DMS79 treated with DMSO at 0.1 percent for 48 hours (cell line): ENCODE measurements at regions not wholly inside any gene's neighbourhood (a gene's known extent, or its start where the extent isn't known, plus 50 kb on each side); places are given as distances from the start of the nearest gene placed in this dataset.
"Not testable (repeated sequence)": the region's sequence is repeated elsewhere in the genome, so short reads cannot be mapped to it uniquely, and the experiment has no call there.

ENCODE experiments used
- DNase-seq: peaks from one replicate; lab custom pipeline; 2025; lab: John Stamatoyannopoulos, UW

DNA sequence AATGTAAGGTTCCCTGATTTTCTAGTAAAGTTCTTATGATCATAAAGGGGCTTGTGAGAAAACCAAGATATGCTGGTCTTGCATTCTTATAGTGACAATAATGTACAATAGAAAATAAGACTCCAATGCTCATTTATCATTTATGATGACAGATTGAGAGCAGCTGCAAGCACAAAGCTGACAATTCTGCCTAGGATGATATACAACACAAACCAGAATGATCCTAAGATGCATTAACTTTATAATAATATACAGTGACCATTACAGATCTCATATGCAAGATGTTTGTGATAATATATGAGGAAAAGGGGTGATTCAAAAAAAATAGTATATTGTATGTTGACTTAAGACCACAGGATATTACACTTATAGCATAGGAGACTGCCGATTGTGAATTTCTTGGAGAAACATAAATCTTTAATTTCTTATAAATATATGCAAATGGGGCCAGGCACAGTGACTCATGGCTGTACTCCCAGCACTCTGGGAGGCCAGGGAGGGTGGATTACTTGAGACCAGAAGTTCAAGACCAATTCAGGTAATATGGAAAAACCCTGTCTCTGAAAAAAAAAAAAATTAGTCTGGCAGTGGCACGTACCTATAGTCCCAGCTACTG, 387.0 kb downstream of the ZBBX start:
- no peak for DNase-seq

DNA sequence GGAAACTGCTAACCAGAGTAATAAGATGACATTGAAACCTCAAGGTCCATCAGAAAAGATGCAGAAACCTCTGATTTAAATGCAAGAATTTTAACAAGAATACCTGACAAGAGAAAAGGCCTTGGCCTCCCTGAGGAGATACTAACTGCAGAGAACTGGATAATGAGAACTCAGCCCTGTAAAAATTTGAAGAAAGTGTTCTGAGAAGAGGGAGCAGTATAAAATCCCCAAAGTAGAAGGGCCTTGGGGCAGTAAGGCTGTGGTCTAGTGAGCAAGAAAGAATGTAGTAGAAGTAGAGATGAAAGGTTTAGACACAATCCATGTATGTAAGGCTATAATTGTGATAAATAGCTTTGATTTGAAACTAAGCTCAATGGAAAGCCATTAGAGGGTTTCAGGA, 394.1 kb downstream of the ZBBX start:
- no peak for DNase-seq

DNA sequence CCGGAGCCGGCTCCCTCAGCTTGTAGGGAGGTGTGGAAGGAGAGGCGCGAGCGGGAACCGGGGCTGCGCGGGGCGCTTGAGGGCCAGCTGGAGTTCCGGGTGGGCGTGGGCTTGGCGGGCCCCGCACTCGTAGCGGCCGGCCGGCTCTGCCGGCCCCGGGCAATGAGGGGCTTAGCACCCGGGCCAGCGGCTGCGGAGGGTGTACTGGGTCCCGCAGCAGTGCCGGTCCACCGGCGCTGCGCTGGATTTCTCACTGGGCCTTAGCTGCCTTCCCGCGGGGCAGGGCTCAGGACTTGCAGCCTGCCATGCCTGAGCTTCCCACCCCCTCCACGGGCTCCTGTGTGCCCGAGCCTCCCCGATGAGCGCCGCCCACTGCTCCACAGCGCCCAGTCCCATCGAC, 404.3 kb downstream of the ZBBX start:
- DNase-seq = not testable (repeated sequence)

DNA sequence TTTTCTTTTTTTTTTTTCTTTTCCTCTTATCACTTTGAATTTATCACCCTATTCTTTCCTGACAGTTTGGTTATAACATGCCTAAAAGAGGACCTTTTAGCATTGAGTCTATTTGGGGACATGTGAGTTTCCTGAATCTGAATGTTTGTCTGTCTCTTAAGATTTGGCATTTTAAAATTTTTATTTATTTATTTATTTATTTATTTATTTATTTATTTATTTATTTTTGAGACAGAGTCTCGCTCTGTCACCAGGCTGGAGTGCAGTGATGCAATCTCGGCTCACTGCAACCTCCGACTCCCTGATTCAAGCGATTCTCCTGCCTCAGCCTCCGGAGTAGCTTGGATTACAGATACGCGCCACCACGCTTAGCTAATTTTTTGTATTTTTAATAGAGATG, 412.4 kb downstream of the ZBBX start:
- DNase-seq = not testable (repeated sequence)

DNA sequence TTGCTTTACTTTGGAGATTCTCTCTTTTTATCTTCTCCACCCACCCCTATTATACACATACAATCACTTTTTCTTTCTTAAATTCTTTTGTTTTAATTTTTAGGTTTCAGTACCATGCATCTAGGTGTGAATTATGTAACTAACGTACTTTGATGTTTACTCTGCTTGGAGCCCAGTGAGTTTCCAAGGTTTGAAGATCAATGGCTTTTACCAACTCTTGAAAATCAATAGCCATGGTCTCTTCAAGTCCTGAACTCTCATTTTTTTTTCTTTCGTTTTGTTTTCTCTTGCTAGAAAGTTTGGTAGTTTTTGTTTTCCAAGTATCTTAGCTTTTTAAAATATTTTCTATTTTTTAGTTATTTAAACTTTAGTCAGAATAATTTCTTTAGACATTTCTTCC, 417.2 kb downstream of the ZBBX start:
- no peak for DNase-seq

DNA sequence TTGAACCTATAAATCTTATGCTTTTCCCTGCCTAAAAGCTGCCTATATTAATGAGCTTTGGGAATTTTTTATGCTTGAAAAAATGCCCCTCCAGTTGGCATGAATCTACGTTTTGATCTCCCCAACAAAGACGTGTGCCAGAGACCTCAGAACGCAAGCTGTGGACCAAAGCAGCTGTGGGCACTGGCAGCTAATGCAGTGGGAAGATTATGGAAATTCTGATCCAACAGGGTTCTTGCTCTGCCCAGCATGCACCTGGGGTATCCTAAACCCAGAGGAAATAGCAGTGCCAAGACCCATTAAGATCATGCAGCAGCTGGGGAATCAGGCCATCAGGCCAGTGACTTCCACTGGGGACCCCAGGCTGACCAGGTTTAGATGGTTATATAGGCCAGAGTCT, 423.0 kb downstream of the ZBBX start:
- DNase-seq = no peak

DNA sequence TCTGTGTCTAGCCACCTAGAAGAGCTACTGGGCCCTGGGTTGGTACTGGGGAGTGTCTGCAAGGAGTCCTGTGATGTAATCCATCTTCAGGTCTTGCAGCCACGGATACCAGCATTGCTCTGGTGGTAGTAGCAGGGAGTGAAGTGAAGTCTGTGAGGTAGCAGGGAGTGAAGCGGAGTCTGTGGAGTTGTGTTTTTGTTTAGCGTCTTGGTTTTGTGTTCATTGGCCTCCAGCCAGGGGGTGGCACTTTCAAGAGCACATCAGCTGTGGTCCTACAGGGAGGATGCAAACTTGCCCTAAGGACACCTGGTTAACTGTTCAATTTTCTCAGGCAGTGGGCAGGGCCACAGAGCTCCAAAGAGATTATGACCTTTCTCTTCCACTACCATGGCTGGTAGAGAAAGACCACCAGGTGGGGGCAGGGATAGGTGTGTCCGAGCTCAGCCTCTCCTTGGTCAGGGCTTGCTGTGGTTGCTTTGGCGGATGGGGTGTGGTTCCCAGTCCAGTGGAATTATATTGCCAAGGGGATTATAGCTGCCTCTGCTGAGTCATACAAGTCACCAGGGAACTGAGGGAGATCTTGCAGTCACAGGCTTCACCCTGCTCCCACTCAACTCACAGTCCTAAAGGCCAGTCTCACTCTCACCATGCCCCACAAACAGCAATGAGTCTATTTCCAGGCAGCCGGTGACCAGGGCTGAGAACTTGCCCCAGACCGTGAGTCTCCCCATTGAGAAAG, 424.7 kb downstream of the ZBBX start:
- no peak for DNase-seq

DNA sequence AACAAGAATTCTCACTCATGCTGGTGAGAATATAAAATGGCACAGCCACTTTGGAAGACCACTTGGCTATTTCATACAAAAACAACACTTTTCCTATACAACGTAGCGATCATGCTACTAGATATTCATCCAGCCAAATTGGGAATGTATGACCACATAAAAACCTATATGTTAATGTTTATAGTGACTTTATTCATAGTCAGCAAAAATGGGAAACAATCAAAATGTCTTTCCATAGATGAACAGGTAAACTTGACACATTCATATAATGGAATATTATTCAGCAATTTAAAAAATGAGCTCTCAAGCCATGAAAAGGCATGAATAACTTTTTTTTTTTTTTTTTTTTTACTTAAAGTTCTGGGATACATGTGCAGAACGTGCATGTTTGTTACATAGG, 445.2 kb downstream of the ZBBX start:
- DNase-seq = no peak

DNA sequence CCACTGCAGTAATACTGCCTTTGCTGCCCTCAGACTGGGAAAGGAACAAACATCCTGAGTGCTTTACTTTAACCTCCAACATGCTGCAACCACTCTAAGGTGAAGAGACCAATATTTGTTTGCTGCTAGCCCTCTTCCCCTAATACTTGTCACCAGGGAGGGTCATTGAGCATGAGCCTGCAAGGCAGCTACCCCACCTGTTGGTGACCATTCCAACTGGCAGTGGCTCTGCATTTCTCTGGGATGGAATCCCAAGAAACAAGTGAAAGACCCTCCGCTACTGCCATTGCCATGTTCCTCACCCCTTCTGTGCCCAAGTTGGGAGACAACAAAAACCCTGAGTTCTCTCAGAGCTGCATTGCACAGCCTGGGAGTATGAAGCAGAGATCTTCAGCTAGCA, 462.7 kb downstream of the ZBBX start:
- DNase-seq = no peak

DNA sequence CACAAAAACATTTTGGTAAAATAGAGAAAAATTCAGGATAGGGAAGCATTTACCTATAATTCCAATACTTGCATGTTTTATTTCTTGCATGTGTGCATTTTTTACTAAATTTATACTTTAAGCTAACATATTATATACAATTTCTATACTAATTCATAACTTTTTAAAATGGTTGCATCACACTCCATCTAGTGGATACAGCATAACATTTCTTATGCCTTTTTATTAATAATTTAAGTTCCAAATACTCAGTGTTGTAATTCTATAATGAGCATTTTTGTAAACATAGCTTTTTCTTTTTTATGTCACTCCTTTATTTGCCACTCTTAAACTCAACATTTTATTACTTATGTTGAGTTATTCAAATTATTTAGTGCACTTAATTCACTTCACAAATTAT, 477.7 kb downstream of the ZBBX start:
- no peak for DNase-seq

DNA sequence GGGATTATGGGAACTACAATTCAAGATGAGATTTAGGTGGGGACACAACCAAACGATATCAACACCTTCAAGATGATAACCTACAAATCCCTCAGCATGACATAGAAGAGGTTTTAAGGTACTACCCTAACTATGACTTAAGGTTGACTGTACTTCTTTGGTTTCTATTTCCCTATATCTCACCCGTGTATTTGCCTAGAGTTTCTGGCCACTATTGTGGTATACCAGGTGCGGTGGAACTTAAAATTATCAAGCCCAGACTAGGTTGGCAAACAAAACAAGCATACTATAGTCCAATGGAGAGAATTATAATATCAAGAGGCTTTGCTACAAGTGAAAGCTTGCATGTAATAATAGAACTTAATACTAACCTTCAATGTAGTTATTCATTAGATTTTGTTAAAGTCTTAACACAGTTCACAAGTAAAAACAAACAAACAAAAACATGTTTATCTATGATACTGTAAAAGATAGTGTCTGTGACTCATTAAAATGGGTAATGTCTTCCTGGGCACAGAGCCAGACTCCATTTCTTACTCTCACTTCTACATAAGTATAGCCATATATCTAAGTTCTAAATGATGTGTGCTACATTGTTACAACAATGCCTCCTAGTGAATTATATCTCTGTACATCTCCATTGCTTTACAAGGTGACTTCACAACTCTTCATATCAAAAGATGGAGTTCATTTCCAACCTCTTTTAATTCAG, 479.1 kb downstream of the ZBBX start:
- DNase-seq = no peak

DNA sequence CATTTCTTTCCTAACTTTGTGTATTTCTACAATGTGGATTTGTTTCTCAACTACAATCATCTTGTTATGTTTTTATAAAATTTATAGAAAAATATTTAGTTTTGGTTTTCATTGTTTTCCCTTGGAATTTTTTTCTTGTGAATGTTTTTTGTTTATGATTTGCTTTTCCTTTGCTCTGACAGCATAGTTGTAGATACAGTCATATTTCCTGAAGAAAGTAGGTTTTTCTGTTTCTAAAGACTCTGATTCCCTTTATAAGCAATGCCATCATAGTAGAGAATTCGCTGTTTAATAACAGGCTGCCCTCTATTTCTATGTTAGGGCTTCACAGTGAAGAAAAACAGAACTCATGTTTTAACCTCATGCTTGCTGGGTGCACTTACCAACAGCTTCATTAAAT, 482.3 kb downstream of the ZBBX start:
- no peak for DNase-seq

DNA sequence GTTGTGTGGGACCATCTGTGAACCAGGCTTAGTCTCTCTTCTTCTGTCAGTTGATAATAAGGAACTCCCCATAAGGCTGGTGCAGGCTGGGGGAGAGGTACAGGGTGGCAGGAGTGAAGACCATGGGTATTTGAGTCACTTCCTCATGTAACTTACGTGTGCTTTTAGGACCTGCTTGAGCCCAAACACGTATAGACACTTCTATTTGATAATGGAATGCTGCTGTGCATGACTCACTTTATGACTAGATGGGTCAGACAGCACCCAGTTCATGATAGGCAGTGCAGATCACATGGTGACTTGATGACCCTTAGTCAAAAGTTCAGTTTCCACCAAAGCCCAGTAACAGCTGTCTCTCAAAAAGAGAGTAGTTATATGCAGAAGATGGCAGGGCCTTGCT, 490.9 kb downstream of the ZBBX start:
- no peak for DNase-seq

DNA sequence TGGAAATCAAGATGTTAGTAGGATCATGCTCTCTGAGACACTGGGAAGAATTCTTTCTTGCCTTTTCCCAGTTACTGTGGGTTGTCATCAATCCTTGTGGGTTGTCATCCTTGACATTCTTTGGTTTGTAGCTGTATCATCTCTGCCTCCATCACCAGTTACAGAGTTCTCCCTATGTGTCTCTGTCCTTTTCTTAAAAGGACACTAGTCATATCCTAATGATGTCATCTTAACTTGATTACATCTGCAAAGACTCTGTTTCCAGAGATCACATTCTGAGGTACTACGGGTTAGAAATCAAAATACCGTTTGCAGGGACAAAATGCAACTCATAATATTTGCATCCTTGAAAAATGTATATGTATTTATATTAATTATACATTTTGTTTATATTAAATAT, 500.4 kb downstream of the ZBBX start:
- DNase-seq = no peak

DNA sequence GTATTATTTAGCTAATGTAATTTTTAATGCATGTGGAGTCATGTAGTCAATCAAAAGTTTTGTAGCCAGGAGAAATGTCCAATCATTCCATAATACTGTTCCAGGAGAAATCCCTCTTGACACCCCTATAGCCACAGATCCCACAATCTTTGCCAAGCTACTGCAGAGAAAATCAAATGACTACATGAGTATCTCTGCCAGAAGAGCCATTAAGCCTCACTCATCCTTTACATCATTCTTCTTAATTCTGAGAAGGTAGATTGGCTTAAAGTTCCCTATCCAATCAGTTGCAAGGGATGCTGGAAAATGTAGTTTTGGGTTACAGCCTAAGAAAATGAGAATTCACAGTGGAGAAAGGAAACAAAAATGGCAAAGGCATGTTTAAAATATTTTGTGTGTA, 502.1 kb downstream of the ZBBX start:
- no peak for DNase-seq

DNA sequence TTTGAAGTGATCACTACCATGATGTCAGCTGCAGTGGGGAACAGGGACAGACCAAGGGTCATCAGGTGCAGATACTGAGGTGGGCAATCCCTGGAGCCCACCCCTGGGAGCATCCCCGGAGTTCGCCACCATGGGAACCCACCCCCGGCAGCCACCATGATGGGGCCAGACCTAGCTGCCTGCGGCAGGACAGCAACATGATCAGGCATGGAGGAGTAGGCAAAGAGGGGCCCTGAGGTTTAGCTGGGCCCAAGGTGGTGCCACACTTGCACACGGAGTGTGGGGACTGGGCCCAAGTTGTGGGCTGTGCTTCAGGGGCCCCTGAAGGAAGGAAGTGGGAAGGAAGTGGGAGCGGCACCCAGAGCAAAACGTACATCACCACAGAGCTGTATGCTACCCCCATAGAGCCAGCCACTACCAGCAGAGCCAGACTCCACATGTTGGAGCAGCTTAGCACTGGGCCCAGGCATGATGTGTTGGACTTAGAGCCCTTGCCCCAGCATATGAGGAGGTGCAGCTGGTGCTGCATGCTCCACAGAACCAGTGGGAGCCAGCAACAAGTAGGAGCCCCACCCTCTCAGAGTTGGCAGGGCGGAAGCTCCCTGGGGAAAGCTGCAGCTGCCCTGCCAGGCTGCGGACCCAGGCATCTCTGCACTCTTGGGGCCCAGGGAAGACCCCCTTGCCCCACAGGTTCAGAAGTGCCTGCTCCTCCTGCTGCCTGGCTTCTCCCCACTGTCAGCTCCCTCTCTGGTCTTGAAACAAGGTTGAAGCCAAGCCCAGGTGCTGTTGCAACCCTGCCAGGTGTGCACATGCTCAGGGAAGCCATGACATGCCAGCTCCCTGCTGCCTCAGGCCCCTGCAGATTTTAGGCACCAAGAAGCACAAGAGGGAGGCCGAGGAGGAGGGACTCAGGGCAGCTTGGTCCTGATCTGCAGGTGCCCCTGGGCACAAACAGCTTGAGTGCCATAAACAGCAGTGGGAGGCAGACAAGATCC, 515.3 kb downstream of the ZBBX start:
- DNase-seq = no peak

DNA sequence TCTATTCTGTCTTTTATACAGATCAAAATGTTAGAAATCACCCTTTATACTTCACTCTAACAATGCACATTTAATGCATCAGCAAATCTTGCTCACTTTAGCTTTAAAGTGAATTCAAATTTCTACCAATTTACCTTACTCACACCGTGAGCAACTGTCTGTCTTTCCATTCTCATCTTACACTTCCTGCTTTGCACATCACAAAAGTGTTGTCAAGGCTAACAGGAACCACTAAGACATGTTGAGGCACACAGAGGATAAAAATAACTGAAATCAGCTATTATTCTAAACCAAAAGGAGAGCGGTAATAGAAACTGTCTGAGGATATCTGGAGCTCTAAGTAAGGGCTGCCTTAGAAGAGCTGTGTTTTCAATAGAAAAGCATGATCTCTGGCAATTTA, 519.9 kb downstream of the ZBBX start:
- no peak for DNase-seq

DNA sequence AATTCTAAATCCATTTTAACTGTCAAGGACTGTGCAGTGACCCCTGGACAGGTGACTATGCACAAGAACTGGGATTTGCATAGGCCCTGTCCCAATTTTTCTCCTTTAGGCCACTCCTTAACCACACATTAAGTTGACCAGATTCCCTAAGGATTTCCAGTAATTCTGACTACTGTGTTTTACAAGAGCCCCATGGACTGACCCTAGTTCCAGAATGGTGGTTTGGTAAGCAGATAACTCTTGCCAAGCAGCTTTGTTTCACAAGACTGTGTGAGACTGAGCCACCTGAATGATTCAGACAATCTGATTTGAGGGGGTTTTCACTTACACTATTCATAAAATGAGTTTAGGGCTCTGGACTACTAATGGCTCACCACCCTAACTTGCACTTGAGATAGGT, 535.8 kb downstream of the ZBBX start:
- no peak for DNase-seq

DNA sequence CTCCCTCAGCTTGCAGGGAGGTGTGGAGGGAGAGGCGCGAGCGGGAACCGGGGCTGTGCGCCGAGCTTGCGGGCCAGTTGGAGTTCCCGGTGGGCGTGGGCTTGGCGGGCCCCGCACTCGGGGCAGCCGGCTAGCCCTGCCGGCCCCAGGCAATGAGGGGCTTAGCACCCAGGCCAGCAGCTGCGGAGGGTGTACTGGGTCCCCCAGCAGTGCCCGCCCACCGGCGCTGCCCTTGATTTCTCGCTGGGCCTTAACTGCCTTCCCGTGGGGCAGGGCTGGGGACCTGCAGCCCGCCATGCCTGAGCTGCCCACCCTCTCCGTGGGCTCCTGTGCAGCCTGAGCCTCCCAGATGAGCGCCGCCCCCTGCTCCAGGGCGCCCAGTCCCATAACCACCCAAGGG, 537.3 kb downstream of the ZBBX start:
- not testable (repeated sequence) for DNase-seq

DNA sequence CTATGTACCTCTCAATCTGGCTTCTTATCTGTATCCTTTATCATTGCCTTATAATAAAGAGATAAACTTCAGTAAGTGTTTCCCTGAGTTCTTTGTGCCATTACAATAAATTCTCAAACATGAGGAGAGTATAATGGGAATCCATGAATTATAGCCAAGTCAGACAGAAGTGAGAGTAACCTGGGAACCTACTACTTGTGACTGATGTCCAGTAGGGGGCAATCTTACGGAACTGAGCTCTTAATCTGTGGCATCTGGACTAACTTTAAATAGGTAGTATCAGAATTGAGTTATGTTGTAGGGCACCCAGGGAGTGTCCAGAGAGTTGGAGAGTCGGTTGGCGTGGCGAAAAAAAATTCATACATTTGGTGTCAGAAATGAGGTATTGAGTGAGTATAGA, 542.6 kb downstream of the ZBBX start:
- no peak for DNase-seq

DNA sequence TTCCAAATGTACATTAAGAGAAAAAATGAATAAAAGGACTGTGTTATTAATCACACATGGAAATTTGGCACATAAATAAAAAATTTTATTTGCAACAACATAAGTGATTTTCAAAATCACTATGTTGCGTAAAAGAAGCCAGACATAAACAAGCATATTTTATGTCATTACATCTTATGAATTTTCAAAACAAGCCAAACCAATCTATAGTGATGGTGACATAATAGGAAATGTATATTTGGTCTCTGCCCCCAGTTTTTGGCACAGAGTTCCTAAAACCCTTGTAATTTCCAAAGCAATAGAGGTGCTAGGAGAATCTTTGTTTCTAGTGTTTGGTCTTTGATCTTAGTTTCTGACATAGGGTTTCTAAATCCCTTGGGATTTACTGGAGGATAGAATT, 543.3 kb downstream of the ZBBX start:
- no peak for DNase-seq

DNA sequence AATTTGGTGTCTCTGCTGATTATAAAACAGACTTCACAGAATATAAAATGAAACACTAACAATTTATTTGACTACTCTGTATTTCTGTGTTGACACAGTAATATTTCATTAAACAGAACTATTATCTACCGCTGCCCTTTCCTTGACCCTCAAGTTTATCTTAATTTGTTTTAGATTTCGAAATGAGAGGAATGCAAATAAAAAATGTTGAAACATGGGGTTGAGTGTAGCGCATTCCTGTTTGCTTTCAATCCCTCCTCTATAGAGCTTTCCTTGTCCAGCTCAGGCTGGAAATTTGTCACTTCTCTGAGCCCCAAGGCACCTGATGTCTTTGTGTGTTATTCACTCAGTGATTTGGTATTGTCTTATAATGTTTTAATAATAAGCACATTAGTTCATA, 550.2 kb downstream of the ZBBX start:
- no peak for DNase-seq
